Testis (tissue), 2 donors: ENCODE measurements at regions not wholly inside any gene's neighbourhood (a gene's known extent, or its start where the extent isn't known, plus 50 kb on each side); places are given as distances from the start of the nearest gene placed in this dataset.

Source experiments
- DNase-seq: peaks from one replicate; pipeline ENCODE4 v3.0.0-alpha.2; 2019
- H3K27ac ChIP-seq, 2 donors: fragments of 200-600 bp; sonication (generic); one replicate each; pipeline ENCODE4 v1.5.1; 2019
- H3K27me3 ChIP-seq: fragments of 200-600 bp; sonication (generic); one replicate; pipeline ENCODE4 v1.5.1; 2019
- H3K36me3 ChIP-seq: fragments of 200-600 bp; sonication (generic); one replicate; pipeline ENCODE4 v1.5.1; 2017; ENCODE audit warnings: low read depth; ENCODE audit errors: missing control alignments
- H3K4me1 ChIP-seq: fragments of 200-600 bp; sonication (generic); one replicate; pipeline ENCODE4 v1.5.1; 2019
- H3K4me3 ChIP-seq, 2 donors: fragments of 200-600 bp; sonication (generic); one replicate each; pipeline ENCODE4 v1.5.1; 2017 to 2019
- H3K9me3 ChIP-seq: fragments of 200-600 bp; sonication (generic); one replicate; pipeline ENCODE4 v1.5.1; 2017
- POLR2A ChIP-seq: fragments of 450-650 bp; IDR thresholded peaks from one replicate; pipeline ENCODE4 v1.6.1; 2017; ENCODE audit warnings: antibody characterized with exemption, mild to moderate bottlenecking, moderate library complexity
- WGBS, 2 donors: methylation state at CpG; one replicate each; pipeline ENCODE4 v1.1.5; 2018; 5-methylcytosine and 5-hydroxymethylcytosine counted together
- intact Hi-C: fragments of 100-400 bp; cut with DNase I; formaldehyde crosslinking; loops from one replicate; pipeline ENCODE4 v1.15.1; 2023; ENCODE audit warnings: low total_unique reads
- TF ChIP-seq, protein P1 (sequence below), 3 experiments: fragments of 450-650 bp in 2 of 3; fragments of 200-600 bp in 1 of 3; sonication (generic) in 1 of 3; IDR thresholded peaks; one replicate each; pipeline ENCODE4 v1.5.1; 2016 to 2019; ENCODE audit warnings: antibody characterized with exemption in 3 of 3, mild to moderate bottlenecking in 2 of 3, moderate library complexity in 1 of 3

DNA sequence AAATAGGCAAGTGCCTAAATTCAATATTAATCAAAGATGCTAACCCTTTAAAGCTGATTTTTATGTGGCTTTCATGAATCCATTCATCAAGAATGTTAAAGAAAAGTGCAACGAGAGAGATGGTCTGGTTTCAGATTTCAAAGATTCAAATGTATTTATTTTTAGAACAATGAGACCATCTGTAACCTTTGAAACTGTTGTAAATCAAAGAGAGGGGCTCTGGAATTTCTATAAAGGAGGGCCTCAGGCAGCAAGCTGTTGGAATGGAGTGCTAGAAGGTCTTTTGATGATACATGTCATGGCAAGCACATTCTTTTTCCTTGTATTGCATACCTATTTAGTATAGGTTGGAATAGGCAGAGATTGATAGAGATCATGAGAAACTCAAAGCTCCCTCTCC is 433.0 kb downstream of the LRIG3 start:
- no peak for TF ChIP-seq POLR2A
- TF ChIP-seq, protein P1, sequence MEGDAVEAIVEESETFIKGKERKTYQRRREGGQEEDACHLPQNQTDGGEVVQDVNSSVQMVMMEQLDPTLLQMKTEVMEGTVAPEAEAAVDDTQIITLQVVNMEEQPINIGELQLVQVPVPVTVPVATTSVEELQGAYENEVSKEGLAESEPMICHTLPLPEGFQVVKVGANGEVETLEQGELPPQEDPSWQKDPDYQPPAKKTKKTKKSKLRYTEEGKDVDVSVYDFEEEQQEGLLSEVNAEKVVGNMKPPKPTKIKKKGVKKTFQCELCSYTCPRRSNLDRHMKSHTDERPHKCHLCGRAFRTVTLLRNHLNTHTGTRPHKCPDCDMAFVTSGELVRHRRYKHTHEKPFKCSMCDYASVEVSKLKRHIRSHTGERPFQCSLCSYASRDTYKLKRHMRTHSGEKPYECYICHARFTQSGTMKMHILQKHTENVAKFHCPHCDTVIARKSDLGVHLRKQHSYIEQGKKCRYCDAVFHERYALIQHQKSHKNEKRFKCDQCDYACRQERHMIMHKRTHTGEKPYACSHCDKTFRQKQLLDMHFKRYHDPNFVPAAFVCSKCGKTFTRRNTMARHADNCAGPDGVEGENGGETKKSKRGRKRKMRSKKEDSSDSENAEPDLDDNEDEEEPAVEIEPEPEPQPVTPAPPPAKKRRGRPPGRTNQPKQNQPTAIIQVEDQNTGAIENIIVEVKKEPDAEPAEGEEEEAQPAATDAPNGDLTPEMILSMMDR (IDR thresholded peaks at IDR 0.05): no peak
- Histone ChIP-seq H3K4me1 (no peaks in the 10 kb centered on the region), H3K36me3 (no peaks in the 10 kb centered on the region), H3K27me3 (no peaks in the 10 kb centered on the region), H3K9me3 (no peaks in the 10 kb centered on the region), H3K4me3 (no peak overlapping the region), H3K27ac (no peak overlapping the region)
- WGBS, 2 donors: 15 to 29% methylated on average over 1 of the region's 1 CpG
- intact Hi-C loops: no loop called here
- no peak for DNase-seq

GRCh38 chr12:58487678-58488161 is 432.6 kb downstream of the LRIG3 start:
- H3K27me3 ChIP-seq: no peaks in the 10 kb centered on the region
- no peak for DNase-seq
- 68 to 74% methylated on average over 1 of the region's 1 CpG for WGBS, 2 donors
- TF ChIP-seq, protein P1 (IDR thresholded peaks at IDR 0.05): no peak
- no peak for TF ChIP-seq POLR2A
- H3K4me3 ChIP-seq: no peak overlapping the region
- intact Hi-C loops: no loop called here
- no peaks in the 10 kb centered on the region for H3K4me1 ChIP-seq
- H3K9me3 ChIP-seq: no peaks in the 10 kb centered on the region
- H3K36me3 ChIP-seq: no peaks in the 10 kb centered on the region
- no peak overlapping the region for H3K27ac ChIP-seq

DNA sequence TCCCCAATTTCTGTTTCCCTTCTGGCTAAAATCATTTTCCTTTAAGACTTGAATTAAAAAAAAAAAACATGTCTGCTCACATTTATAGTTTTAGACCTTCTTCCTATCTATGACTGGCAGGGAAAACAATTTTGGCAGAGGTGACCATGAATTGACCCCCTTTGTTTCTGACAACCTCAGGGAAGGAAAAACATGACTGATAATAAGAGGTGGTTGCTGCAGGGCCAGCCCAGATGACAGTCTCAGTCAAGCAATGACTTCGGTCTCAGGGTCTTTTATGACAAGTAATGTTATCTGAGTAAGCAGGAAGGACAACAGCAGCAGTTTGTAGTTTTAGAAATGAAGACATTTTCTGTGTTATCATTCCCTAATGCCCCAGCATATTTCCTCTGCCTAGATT is 430.9 kb downstream of the LRIG3 start:
- no peak overlapping the region for H3K4me3 ChIP-seq
- no peaks in the 10 kb centered on the region for H3K4me1 ChIP-seq
- no peak for TF ChIP-seq POLR2A
- TF ChIP-seq, protein P1 (IDR thresholded peaks at IDR 0.05): no peak
- intact Hi-C loops: no loop called here
- H3K27me3 ChIP-seq: no peaks in the 10 kb centered on the region
- H3K27ac ChIP-seq: no peak overlapping the region
- H3K36me3 ChIP-seq: no peaks in the 10 kb centered on the region
- 67 to 69% methylated on average over 1 of the region's 1 CpG for whole genome bisulfite sequencing, 2 donors
- no peaks in the 10 kb centered on the region for H3K9me3 ChIP-seq
- DNase-seq: no peak

DNA sequence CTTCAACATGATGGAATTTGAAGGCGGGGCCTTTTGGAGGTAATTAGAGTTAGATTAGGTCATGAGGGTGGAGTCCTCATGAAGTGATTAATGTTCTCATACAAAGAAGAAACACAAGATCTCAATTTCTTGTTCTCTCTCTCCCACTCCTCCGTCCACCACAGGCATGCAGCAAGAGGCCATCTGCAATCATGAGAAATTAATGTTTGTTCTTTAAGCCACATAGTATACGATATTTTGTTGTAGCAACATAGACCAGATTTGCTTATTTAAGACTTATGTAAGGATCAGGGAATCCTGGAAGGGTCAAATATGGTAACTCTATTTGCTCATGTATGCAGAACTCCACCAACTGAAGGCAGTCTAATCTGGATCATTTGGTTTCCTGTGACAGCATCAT is 429.0 kb downstream of the LRIG3 start:
- 83 to 91% methylated on average over 3 of the region's 3 CpGs for WGBS, 2 donors
- Histone ChIP-seq H3K27ac (no peak overlapping the region), H3K36me3 (no peaks in the 10 kb centered on the region), H3K9me3 (no peaks in the 10 kb centered on the region), H3K4me1 (no peaks in the 10 kb centered on the region), H3K27me3 (no peaks in the 10 kb centered on the region), H3K4me3 (no peak overlapping the region)
- intact Hi-C loops: no loop called here
- no peak for TF ChIP-seq POLR2A
- TF ChIP-seq, protein P1 (IDR thresholded peaks at IDR 0.05): no peak
- no peak for DNase-seq

- no peaks in the 10 kb centered on the region for H3K9me3 ChIP-seq
- no peak overlapping the region for H3K4me3 ChIP-seq
- H3K27ac ChIP-seq: no peak overlapping the region
- no peaks in the 10 kb centered on the region for H3K4me1 ChIP-seq
- no peaks in the 10 kb centered on the region for H3K27me3 ChIP-seq
- no peak for DNase-seq
- intact Hi-C loops: no loop called here
- WGBS, 2 donors: 86% methylated on average over 4 of the region's 4 CpGs
- TF ChIP-seq POLR2A: no peak
- TF ChIP-seq, protein P1 (IDR thresholded peaks at IDR 0.05): no peak
- H3K36me3 ChIP-seq: no peaks in the 10 kb centered on the region
These were observed 423.7 kb downstream of the LRIG3 start for GRCh38 chr12:58496411-58497190.
